A673 (cell line): ENCODE measurements at regions not wholly inside any gene's neighbourhood (a gene's known extent, or its start where the extent isn't known, plus 50 kb on each side); places are given as distances from the start of the nearest gene placed in this dataset.

Experiments used
- CTCF ChIP-seq: fragments of 300-800, 200-600 bp; sonication (generic); conservative IDR thresholded peaks from 2 replicates; pipeline ENCODE4 v1.5.1; 2017; ENCODE audit warnings: low read depth, mild to moderate bottlenecking, antibody characterized with exemption, low read length, moderate library complexity, mixed read lengths
- EZH2 ChIP-seq: fragments of 200-600 bp; sonication (generic); IDR thresholded peaks from 2 replicates; pipeline ENCODE4 v1.6.1; 2017; ENCODE audit warnings: borderline replicate concordance, low read depth, mild to moderate bottlenecking, mixed read lengths, antibody characterized with exemption, low read length; ENCODE audit not compliant: poor library complexity, severe bottlenecking

- no peak for TF ChIP-seq CTCF
- TF ChIP-seq EZH2 = no peak
Observed at GRCh38 chr4:110826656-110827055, 203.8 kb upstream of the PITX2 start.
